Ishikawa (cell line): ENCODE measurements at regions not wholly inside any gene's neighbourhood (a gene's known extent, or its start where the extent isn't known, plus 50 kb on each side); places are given as distances from the start of the nearest gene placed in this dataset.

Source experiments
- CEBPB ChIP-seq: IDR thresholded peaks from 2 replicates; pipeline ENCODE4 v1.6.1; 2012
- CREB1 ChIP-seq: IDR thresholded peaks from 2 replicates; pipeline ENCODE4 v1.6.1; 2012; ENCODE audit warnings: low read depth
- EGR1 ChIP-seq: IDR thresholded peaks from 2 replicates; pipeline ENCODE4 v1.6.1; 2012
- EP300 ChIP-seq: IDR thresholded peaks from 2 replicates; pipeline ENCODE4 v1.6.1; 2012; ENCODE audit warnings: borderline replicate concordance
- FOXM1 ChIP-seq: IDR thresholded peaks from 2 replicates; pipeline ENCODE4 v1.6.1; 2012; ENCODE audit warnings: low read depth, borderline replicate concordance
- MAX ChIP-seq: IDR thresholded peaks from 2 replicates; pipeline ENCODE4 v1.6.1; 2012
- NFIC ChIP-seq: IDR thresholded peaks from 2 replicates; pipeline ENCODE4 v1.6.1; 2012
- RAD21 ChIP-seq: IDR thresholded peaks from 2 replicates; pipeline ENCODE4 v1.6.1; 2012; ENCODE audit warnings: low read depth
- REST ChIP-seq: IDR thresholded peaks from 2 replicates; pipeline ENCODE4 v1.6.1; 2012; ENCODE audit warnings: low read depth, mild to moderate bottlenecking
- TAF1 ChIP-seq: IDR thresholded peaks from 2 replicates; pipeline ENCODE4 v1.6.1; 2012; ENCODE audit warnings: low read depth, mild to moderate bottlenecking
- TCF12 ChIP-seq: IDR thresholded peaks from 2 replicates; pipeline ENCODE4 v1.6.1; 2012; ENCODE audit warnings: low read depth
- TEAD4 ChIP-seq: IDR thresholded peaks from 2 replicates; pipeline ENCODE4 v1.6.1; 2012
- USF1 ChIP-seq: IDR thresholded peaks from 2 replicates; pipeline ENCODE4 v1.6.1; 2012
- YY1 ChIP-seq: IDR thresholded peaks from 2 replicates; pipeline ENCODE4 v1.6.1; 2012; ENCODE audit warnings: low read depth
- ZBTB7A ChIP-seq: IDR thresholded peaks from 2 replicates; pipeline ENCODE4 v1.6.1; 2012; ENCODE audit warnings: low read depth

- no peak for TF ChIP-seq MAX
- no peak for TF ChIP-seq CREB1
- no peak for TF ChIP-seq USF1
- TF ChIP-seq EP300: no peak
- TF ChIP-seq REST: no peak
- no peak for TF ChIP-seq NFIC
- TF ChIP-seq FOXM1: no peak
- TF ChIP-seq CEBPB: no peak
- TF ChIP-seq YY1: no peak
These were observed 60.8 kb upstream of the TMC1 start for GRCh38 chr9:72460342-72461312.

GRCh38 chr9:72459308-72459707 is 62.1 kb upstream of the TMC1 start:
- TF ChIP-seq TAF1 (no peak), EGR1 (no peak), CREB1 (no peak), USF1 (no peak), CEBPB (no peak), YY1 (no peak), ZBTB7A (no peak), RAD21 (no peak), TEAD4 (no peak), EP300 (no peak), NFIC (no peak), TCF12 (no peak), FOXM1 (no peak)

GRCh38 chr9:72458153-72458552 is 63.3 kb upstream of the TMC1 start:
- no peak for TF ChIP-seq NFIC
- no peak for TF ChIP-seq EGR1
- TF ChIP-seq MAX: no peak
- TF ChIP-seq REST: no peak

- TF ChIP-seq FOXM1 (no peak), ZBTB7A (no peak), TEAD4 (no peak), TAF1 (no peak), MAX (no peak), CREB1 (no peak), EGR1 (no peak), CEBPB (no peak), USF1 (no peak), RAD21 (no peak), NFIC (no peak), REST (no peak)
These were observed 64.0 kb upstream of the TMC1 start for GRCh38 chr9:72457366-72457765.
